ENCODE measurements at regions not wholly inside any gene's neighbourhood (a gene's known extent, or its start where the extent isn't known, plus 50 kb on each side); places are given as distances from the start of the nearest gene placed in this dataset.

GRCh38 chr17:65477600-65477999, 83.8 kb downstream of the AXIN2 start:
- Histone ChIP-seq H3K36me3 (no peaks in the 10 kb centered on the region), H3K4me3 (no peak overlapping the region), H3K27ac (no peak overlapping the region), H3K27me3 (ENCODE audit: low read depth) (no peaks in the 10 kb centered on the region), H3K9me3 (no peaks in the 10 kb centered on the region), H3K4me1 (peaks cover 11% of the 10 kb centered on the region)
- no peak for TF ChIP-seq CTCF (IDR thresholded peaks at IDR 0.05)
- ATAC-seq (no peak), DNase-seq (no peak)
- intact Hi-C loops (cut with DNase I) = no loop called here

- ATAC-seq (no peak), DNase-seq (no peak)
- intact Hi-C loops (cut with DNase I) = no loop called here
- Histone ChIP-seq H3K27ac (no peak overlapping the region), H3K36me3 (no peaks in the 10 kb centered on the region), H3K4me3 (no peak overlapping the region), H3K27me3 (ENCODE audit: low read depth) (no peaks in the 10 kb centered on the region), H3K4me1 (peaks cover 25% of the 10 kb centered on the region), H3K9me3 (no peaks in the 10 kb centered on the region)
- no peak for TF ChIP-seq CTCF (IDR thresholded peaks at IDR 0.05)
These were observed 86.8 kb downstream of the AXIN2 start for GRCh38 chr17:65474660-65475059.

GRCh38 chr17:65473985-65474384, 87.5 kb downstream of the AXIN2 start:
- Histone ChIP-seq H3K4me3 (no peak overlapping the region), H3K4me1 (peaks cover 25% of the 10 kb centered on the region), H3K27ac (peak overlapping the region; percentile 82), H3K36me3 (no peaks in the 10 kb centered on the region), H3K9me3 (no peaks in the 10 kb centered on the region), H3K27me3 (ENCODE audit: low read depth) (no peaks in the 10 kb centered on the region)
- TF ChIP-seq CTCF (IDR thresholded peaks at IDR 0.05) = no peak
- intact Hi-C loops (cut with DNase I) = no loop called here
- ATAC-seq = no peak
- no peak for DNase-seq

- peak in 1 of 2 donors; percentile 3 for ATAC-seq
- Histone ChIP-seq H3K27ac (peak overlapping the region; percentile 82), H3K27me3 (ENCODE audit: low read depth) (no peaks in the 10 kb centered on the region), H3K4me1 (peaks cover 25% of the 10 kb centered on the region), H3K4me3 (no peak overlapping the region), H3K9me3 (no peaks in the 10 kb centered on the region), H3K36me3 (no peaks in the 10 kb centered on the region)
- intact Hi-C loops (cut with DNase I) = no loop called here
- no peak for DNase-seq
- TF ChIP-seq CTCF (IDR thresholded peaks at IDR 0.05) = no peak
These were observed 88.1 kb downstream of the AXIN2 start for GRCh38 chr17:65473363-65473762.

- H3K4me1 ChIP-seq = peaks cover 25% of the 10 kb centered on the region
- H3K4me3 ChIP-seq = no peak overlapping the region
- DNase-seq (peak; percentile 76), ATAC-seq (peak; percentile 94 to 96)
- intact Hi-C loops (cut with DNase I) = no loop called here
- no peak for TF ChIP-seq CTCF (IDR thresholded peaks at IDR 0.05)
- H3K27me3 ChIP-seq (ENCODE audit: low read depth) = no peaks in the 10 kb centered on the region
- H3K36me3 ChIP-seq = no peaks in the 10 kb centered on the region
- peak overlapping the region; percentile 82 for H3K27ac ChIP-seq
- H3K9me3 ChIP-seq = no peaks in the 10 kb centered on the region
These were observed 88.7 kb downstream of the AXIN2 start for GRCh38 chr17:65472666-65473309.

Measured in lower lobe of right lung (tissue), 2 donors.